CD14-positive monocyte (primary cell): ENCODE measurements at regions not wholly inside any gene's neighbourhood (a gene's known extent, or its start where the extent isn't known, plus 50 kb on each side); places are given as distances from the start of the nearest gene placed in this dataset.

Experiments used
- DNase-seq, 3 donors: peaks; one replicate each; pipeline ENCODE4 v3.0.0-alpha.2; 2011 to 2022
- H2AFZ ChIP-seq: 2 replicates; pipeline ENCODE4 v1.6.0; 2012; ENCODE audit warnings: mild to moderate bottlenecking, low read depth, low read length, inconsistent platforms; ENCODE audit not compliant: insufficient read depth, poor library complexity, severe bottlenecking
- H3K27ac ChIP-seq, 2 donors: 1 replicate in 1 of 2; 2 replicates in 1 of 2; pipeline ENCODE4 v1.5.1; 2012 to 2013; ENCODE audit warnings: low read length in 2 of 2, control low read depth in 1 of 2, inconsistent platforms in 1 of 2, low read depth in 1 of 2, mild to moderate bottlenecking in 1 of 2
- H3K27me3 ChIP-seq, 2 donors: one replicate each; pipeline versions ENCODE4 v1.6.0 to v1.6.1; 2011 to 2013; ENCODE audit warnings: low read length in 2 of 2; ENCODE audit not compliant: control insufficient read depth in 2 of 2, insufficient read depth in 2 of 2
- H3K36me3 ChIP-seq, 2 donors: replicated peaks in 1 of 2; 1 replicate in 1 of 2; 2 replicates in 1 of 2; pipeline versions ENCODE4 v1.5.1 to v1.6.1; 2012 to 2013; ENCODE audit warnings: low read length in 2 of 2, control low read depth in 1 of 2, inconsistent platforms in 1 of 2, mild to moderate bottlenecking in 1 of 2; ENCODE audit not compliant: insufficient read depth in 2 of 2, control insufficient read depth in 1 of 2
- H3K4me1 ChIP-seq, 2 donors: 1 replicate in 1 of 2; 2 replicates in 1 of 2; pipeline versions ENCODE4 v1.5.1 to v1.6.1; 2012 to 2013; ENCODE audit warnings: low read length in 2 of 2, control low read depth in 1 of 2, inconsistent platforms in 1 of 2, mild to moderate bottlenecking in 1 of 2, moderate library complexity in 1 of 2; ENCODE audit not compliant: insufficient read depth in 2 of 2, control insufficient read depth in 1 of 2
- H3K4me2 ChIP-seq: replicated peaks from 2 replicates; pipeline ENCODE3; 2012; ENCODE audit warnings: low read length, moderate library complexity, mild to moderate bottlenecking; ENCODE audit not compliant: poor library complexity, severe bottlenecking; ENCODE audit errors: extremely low read depth
- H3K4me3 ChIP-seq, 3 experiments: fragments of 200-600 bp in 1 of 3; sonication (generic) in 1 of 3; replicated peaks in 1 of 3; 1 replicate in 2 of 3; 2 replicates in 1 of 3; pipeline ENCODE4 v1.5.1; 2011 to 2013; ENCODE audit warnings: low read length in 3 of 3, mild to moderate bottlenecking in 3 of 3, control low read depth in 2 of 3, low read depth in 2 of 3, inconsistent platforms in 1 of 3, moderate library complexity in 1 of 3
- H3K79me2 ChIP-seq: 2 replicates; pipeline ENCODE4 v1.6.0; 2012; ENCODE audit warnings: mild to moderate bottlenecking, control low read depth, inconsistent platforms, low read length, moderate library complexity; ENCODE audit not compliant: insufficient read depth
- H3K9ac ChIP-seq: 2 replicates; pipeline ENCODE4 v1.6.0; 2017; ENCODE audit warnings: low read length, mild to moderate bottlenecking; ENCODE audit not compliant: insufficient read depth, poor library complexity, severe bottlenecking
- H3K9me3 ChIP-seq, 2 donors: replicated peaks in 1 of 2; 1 replicate in 1 of 2; 2 replicates in 1 of 2; pipeline versions ENCODE4 v1.5.1 to v1.6.1; 2012 to 2013; ENCODE audit warnings: low read length in 2 of 2, control low read depth in 1 of 2; ENCODE audit not compliant: control insufficient read depth in 1 of 2, insufficient read depth in 1 of 2
- H4K20me1 ChIP-seq: 2 replicates; pipeline ENCODE4 v1.6.0; 2012; ENCODE audit warnings: mild to moderate bottlenecking, low read length, control low read depth, moderate library complexity; ENCODE audit not compliant: insufficient read depth
- H3K27ac Mint-ChIP-seq, 7 donors: one replicate each; pipeline ENCODE4 v1.8.0; 2020; ENCODE audit warnings: mild to moderate bottlenecking in 7 of 7, mixed read lengths in 7 of 7, moderate library complexity in 6 of 7, inconsistent platforms in 2 of 7
- H3K27me3 Mint-ChIP-seq, 3 donors: one replicate each; pipeline ENCODE4 v1.8.0; 2021 to 2022; ENCODE audit warnings: low read depth in 3 of 3, mild to moderate bottlenecking in 3 of 3, mixed read lengths in 3 of 3, moderate library complexity in 3 of 3, inconsistent platforms in 1 of 3
- H3K36me3 Mint-ChIP-seq, 2 donors: one replicate each; pipeline ENCODE4 v1.8.0; 2020; ENCODE audit warnings: mixed read lengths in 2 of 2, inconsistent platforms in 1 of 2, mild to moderate bottlenecking in 1 of 2
- H3K4me1 Mint-ChIP-seq: one replicate; pipeline ENCODE4 v1.8.0; 2020; ENCODE audit warnings: mild to moderate bottlenecking, mixed read lengths
- H3K4me3 Mint-ChIP-seq, 2 donors: one replicate each; pipeline ENCODE4 v1.8.0; 2020; ENCODE audit warnings: mild to moderate bottlenecking in 2 of 2, mixed read lengths in 2 of 2, moderate library complexity in 1 of 2
- H3K9me3 Mint-ChIP-seq, 7 donors: one replicate each; pipeline ENCODE4 v1.8.0; 2020 to 2022; ENCODE audit warnings: mixed read lengths in 7 of 7, mild to moderate bottlenecking in 6 of 7, moderate library complexity in 6 of 7, inconsistent platforms in 2 of 7
- CTCF ChIP-seq: fragments of 200-600 bp; IDR thresholded peaks from one replicate; pipeline ENCODE4 v1.8.0; 2022; ENCODE audit warnings: antibody characterized with exemption, mild to moderate bottlenecking
- WGBS: methylation state at CpG from one replicate; pipeline ENCODE4 v1.1.5; 2013; ENCODE audit warnings: missing lambda C conversion rate; ENCODE audit not compliant: insufficient coverage; 5-methylcytosine and 5-hydroxymethylcytosine counted together
- intact Hi-C, 2 donors: fragments of 100-400 bp; cut with micrococcal nuclease; formaldehyde crosslinking; loops; one replicate each; pipeline versions ENCODE4 v1.15.0 to v1.15.1; 2023

GRCh38 chr10:90047243-90047729 lies 345.9 kb downstream of the KIF20B start:
- no peaks in the 10 kb centered on the region for H3K4me1 Mint-ChIP-seq
- DNase-seq = peak in 1 of 3 donors; percentile 3
- no peak overlapping the region for H3K4me2 ChIP-seq
- no peak overlapping the region for H2AFZ ChIP-seq
- no peaks in the 10 kb centered on the region for H3K79me2 ChIP-seq
- TF ChIP-seq CTCF = no peak
- no peaks in the 10 kb centered on the region for H4K20me1 ChIP-seq
- H3K27ac Mint-ChIP-seq = no peak overlapping the region
- WGBS = 91% methylated on average over 1 of the region's 3 CpGs
- no peaks in the 10 kb centered on the region for H3K36me3 Mint-ChIP-seq
- peaks cover 0 to 2% (median 0%) of the 10 kb centered on the region in 3 donors for H3K27me3 Mint-ChIP-seq
- peaks cover 0 to 6% of the 10 kb centered on the region in 2 donors for H3K9me3 ChIP-seq
- no peak overlapping the region for H3K27ac ChIP-seq
- no peaks in the 10 kb centered on the region for H3K4me1 ChIP-seq
- no peak overlapping the region for H3K9ac ChIP-seq
- no peak overlapping the region for H3K4me3 ChIP-seq
- no peak overlapping the region for H3K4me3 Mint-ChIP-seq
- H3K9me3 Mint-ChIP-seq = peaks cover 0 to 19% (median 6%) of the 10 kb centered on the region in 7 donors
- intact Hi-C loops = no loop called here
- H3K36me3 ChIP-seq = no peaks in the 10 kb centered on the region
- H3K27me3 ChIP-seq = no peaks in the 10 kb centered on the region

- Mint-ChIP-seq H3K27ac (no peak overlapping the region), H3K4me3 (no peak overlapping the region), H3K4me1 (no peaks in the 10 kb centered on the region), H3K36me3 (no peaks in the 10 kb centered on the region), H3K27me3 (peaks cover 0 to 2% (median 2%) of the 10 kb centered on the region in 3 donors), H3K9me3 (peaks cover 0 to 19% (median 8%) of the 10 kb centered on the region in 7 donors)
- no peaks in the 10 kb centered on the region for H4K20me1 ChIP-seq
- H2AFZ ChIP-seq = no peak overlapping the region
- no peak overlapping the region for H3K4me2 ChIP-seq
- no peaks in the 10 kb centered on the region for H3K79me2 ChIP-seq
- intact Hi-C loops = no loop called here
- no peaks in the 10 kb centered on the region for H3K27me3 ChIP-seq
- H3K4me1 ChIP-seq = no peaks in the 10 kb centered on the region
- H3K27ac ChIP-seq = no peak overlapping the region
- H3K9ac ChIP-seq = no peak overlapping the region
- H3K4me3 ChIP-seq = no peak overlapping the region
- DNase-seq = no peak
- no peaks in the 10 kb centered on the region for H3K36me3 ChIP-seq
- no peak for TF ChIP-seq CTCF
- H3K9me3 ChIP-seq = peaks cover 0 to 6% of the 10 kb centered on the region in 2 donors
Observed at GRCh38 chr10:90051053-90051452, 349.7 kb downstream of the KIF20B start.
